ENCODE measurements at regions not wholly inside any gene's neighbourhood (a gene's known extent, or its start where the extent isn't known, plus 50 kb on each side); places are given as distances from the start of the nearest gene placed in this dataset.
A peak's percentile ranks its signal among the peaks of the same experiment; 100 is the strongest.
"Not testable (repeated sequence)": the region's sequence is repeated elsewhere in the genome, so short reads cannot be mapped to it uniquely, and the experiment has no call there.

GRCh38 chr17:30716461-30717290 is 107.8 kb downstream of the CRLF3 start (continued):
- no peak for TF ChIP-seq TSHZ2 (CRISPR knock-in tag; IDR thresholded peaks at IDR 0.05)
- TF ChIP-seq POU6F1 (CRISPR knock-in tag; IDR thresholded peaks at IDR 0.05; ENCODE audit: borderline replicate concordance, low read depth), result no peak
- TF ChIP-seq ZNF565 (CRISPR knock-in tag; conservative IDR thresholded peaks at IDR 0.05; ENCODE audit: low read depth), result no peak
- no peak for TF ChIP-seq OSR1 (CRISPR knock-in tag; IDR thresholded peaks at IDR 0.05)

- peak; percentile 89 for ATAC-seq
These were observed 109.5 kb downstream of the CRLF3 start for GRCh38 chr17:30714825-30715622.

GRCh38 chr17:30713805-30714204 is 110.7 kb downstream of the CRLF3 start:
- not testable (repeated sequence) for ATAC-seq

- not testable (repeated sequence) for ATAC-seq
These were observed 111.6 kb downstream of the CRLF3 start for GRCh38 chr17:30712859-30713258.

- not testable (repeated sequence) for ATAC-seq
These were observed 112.6 kb downstream of the CRLF3 start for GRCh38 chr17:30711626-30712507.

- ATAC-seq, result not testable (repeated sequence)
These were observed 113.3 kb downstream of the CRLF3 start for GRCh38 chr17:30711176-30711575.

- ATAC-seq, result not testable (repeated sequence)
These were observed 114.0 kb downstream of the CRLF3 start for GRCh38 chr17:30710276-30711088.

- not testable (repeated sequence) for ATAC-seq
These were observed 114.8 kb downstream of the CRLF3 start for GRCh38 chr17:30709561-30710275.

- ATAC-seq, result not testable (repeated sequence)
These were observed 115.4 kb downstream of the CRLF3 start for GRCh38 chr17:30709096-30709495.

All from SK-N-SH treated with all-trans-retinoic acid at 6 μM for 48 hours (cell line).